K562 (cell line): ENCODE measurements at regions not wholly inside any gene's neighbourhood (a gene's known extent, or its start where the extent isn't known, plus 50 kb on each side); places are given as distances from the start of the nearest gene placed in this dataset.
A peak's percentile ranks its signal among the peaks of the same experiment; 100 is the strongest.
"Not testable (repeated sequence)": the region's sequence is repeated elsewhere in the genome, so short reads cannot be mapped to it uniquely, and the experiment has no call there.

ENCODE experiments used
- ARID1B ChIP-seq: fragments of 450-650 bp; IDR thresholded peaks from 2 replicates; pipeline ENCODE4 v1.6.1; 2016; ENCODE audit warnings: antibody characterized with exemption, mild to moderate bottlenecking, inconsistent platforms
- BCOR ChIP-seq: fragments of 450-650 bp; IDR thresholded peaks from 2 replicates; pipeline ENCODE4 v1.6.1; 2016
- CBFA2T2 ChIP-seq: fragments of 450-650 bp; conservative IDR thresholded peaks from 2 replicates; pipeline ENCODE4 v1.6.1; 2017; ENCODE audit warnings: mild to moderate bottlenecking
- CTBP1 ChIP-seq: fragments of 450-650 bp; IDR thresholded peaks from 2 replicates; pipeline ENCODE4 v1.6.1; 2016; ENCODE audit warnings: borderline replicate concordance
- EP300 ChIP-seq: IDR thresholded peaks from 2 replicates; pipeline ENCODE4 v1.6.1; 2012; ENCODE audit warnings: low read length, improper control_type of control experiment
- FOSL1 ChIP-seq: fragments of 200-800 bp; sonication (Bioruptor generic); conservative IDR thresholded peaks from 2 replicates; pipeline ENCODE4 v1.6.1; 2016; ENCODE audit warnings: missing genetic modification characterization, missing compliant biosample characterization
- FOXM1 ChIP-seq, 2 experiments: fragments of 450-650 bp in 1 of 2; sonication (generic) in 1 of 2; formaldehyde crosslinking in 1 of 2; IDR thresholded peaks; 2 replicates each; pipeline versions ENCODE4 v1.6.1 to v1.9.0; 2017 to 2022; ENCODE audit warnings: low read depth in 2 of 2, mild to moderate bottlenecking in 2 of 2, missing genetic modification reagents in 1 of 2, moderate library complexity in 1 of 2
- HMBOX1 ChIP-seq: sonication (generic); IDR thresholded peaks from 2 replicates; pipeline ENCODE4 v1.6.1; 2016
- KDM1A ChIP-seq, 2 experiments: fragments of 450-650 bp; IDR thresholded peaks; 2 replicates each; pipeline ENCODE4 v1.6.1; 2016; ENCODE audit warnings: mild to moderate bottlenecking in 2 of 2
- KLF16 ChIP-seq: IDR thresholded peaks from 2 replicates; pipeline ENCODE4 v1.6.1; 2016; ENCODE audit warnings: antibody characterized with exemption
- MAFF ChIP-seq: IDR thresholded peaks from 2 replicates; pipeline ENCODE4 v1.6.1; 2012; ENCODE audit warnings: low read length, improper control_type of control experiment
- MTA2 ChIP-seq: fragments of 450-650 bp; IDR thresholded peaks from 2 replicates; pipeline ENCODE4 v1.6.1; 2016; ENCODE audit warnings: low read depth
- NCOA1 ChIP-seq: fragments of 450-650 bp; IDR thresholded peaks from 2 replicates; pipeline ENCODE4 v1.6.1; 2016; ENCODE audit warnings: low read depth
- NCOA2 ChIP-seq, 2 experiments: fragments of 450-650 bp; IDR thresholded peaks; 2 replicates each; pipeline ENCODE4 v1.6.1; 2018; ENCODE audit warnings: mild to moderate bottlenecking in 2 of 2, moderate library complexity in 1 of 2; ENCODE audit not compliant: partially characterized antibody in 2 of 2
- SMARCA4 ChIP-seq: fragments of 450-650 bp; IDR thresholded peaks from 2 replicates; pipeline ENCODE4 v1.6.1; 2016
- SMARCC2 ChIP-seq: fragments of 450-650 bp; IDR thresholded peaks from 2 replicates; pipeline ENCODE4 v1.6.1; 2017; ENCODE audit warnings: antibody characterized with exemption, moderate library complexity, mild to moderate bottlenecking, low read depth
- SMARCE1 ChIP-seq: fragments of 450-650 bp; IDR thresholded peaks from 2 replicates; pipeline ENCODE4 v1.7.1; 2016; ENCODE audit warnings: mild to moderate bottlenecking
- SOX6 ChIP-seq: fragments of 450-650 bp; IDR thresholded peaks from 2 replicates; pipeline ENCODE4 v1.6.1; 2014; ENCODE audit warnings: mild to moderate bottlenecking
- TBL1XR1 ChIP-seq, 2 experiments: IDR thresholded peaks; 2 replicates each; pipeline ENCODE4 v1.6.1; 2012; ENCODE audit warnings: improper control_type of control experiment in 2 of 2, low read length in 2 of 2, mild to moderate bottlenecking in 1 of 2
- TRIM24 ChIP-seq, 2 experiments: fragments of 450-650 bp; IDR thresholded peaks; 2 replicates each; pipeline ENCODE4 v1.6.1; 2016
- ZBTB2 ChIP-seq: fragments of 450-650 bp; IDR thresholded peaks from 2 replicates; pipeline ENCODE4 v1.6.1; 2016; ENCODE audit warnings: antibody characterized with exemption
- ZEB2 ChIP-seq: fragments of 450-650 bp; IDR thresholded peaks from 2 replicates; pipeline ENCODE4 v1.6.1; 2016
- ZMIZ1 ChIP-seq, 2 experiments: fragments of 150-350 bp in 1 of 2; IDR thresholded peaks; 2 replicates each; pipeline ENCODE4 v1.6.1; 2012 to 2016; ENCODE audit warnings: low read depth in 2 of 2, low read length in 2 of 2, mild to moderate bottlenecking in 1 of 2, moderate library complexity in 1 of 2

- TF ChIP-seq ZMIZ1 (IDR thresholded peaks at IDR 0.05; ENCODE audit: low read depth in 2 of 2, low read length in 2 of 2): peak in 1 of 2 experiments; percentile 52; a peak in 1 of 4 replicates
- peak; percentile 91 for TF ChIP-seq CBFA2T2
- 0 out of 2 replicates have a peak, but pooled peaks have one; percentile 16 for TF ChIP-seq BCOR
- peak; percentile 65; the same call in 1 of the 2 replicates for TF ChIP-seq FOXM1 (IDR thresholded peaks at IDR 0.05; ENCODE audit: low read depth)
- not testable (repeated sequence) for TF ChIP-seq FOXM1 (CRISPR knock-in tag; IDR thresholded peaks at IDR 0.05; ENCODE audit: low read depth)
- TF ChIP-seq SMARCC2: peak; percentile 83
- peak; percentile 54; the same call in 1 of the 2 replicates for TF ChIP-seq NCOA1
- peak; percentile 31; the same call in 1 of the 2 replicates for TF ChIP-seq MAFF
- TF ChIP-seq MTA2: peak; percentile 58
- TF ChIP-seq KLF16: peak; percentile 77; the same call in 1 of the 2 replicates
- peak; percentile 31; the same call in 1 of the 2 replicates for TF ChIP-seq HMBOX1
- peak; percentile 89 for TF ChIP-seq SMARCA4
- TF ChIP-seq ZBTB2: peak; percentile 65; the same call in 1 of the 2 replicates
- peak; percentile 81 for TF ChIP-seq EP300
- TF ChIP-seq ARID1B: peak; percentile 95
- TF ChIP-seq CTBP1: peak; percentile 90
- TF ChIP-seq KDM1A (IDR thresholded peaks at IDR 0.05): peak; percentile 80 to 83; a peak in 3 of 4 replicates
- peak; percentile 87 for TF ChIP-seq ZEB2
- TF ChIP-seq NCOA2 (IDR thresholded peaks at IDR 0.05; ENCODE audit: partially characterized antibody in 2 of 2): peak in 1 of 2 experiments; percentile 20
- TF ChIP-seq SMARCE1: peak; percentile 86
- peak in 1 of 2 experiments; percentile 58; a peak in 1 of 4 replicates for TF ChIP-seq TBL1XR1 (IDR thresholded peaks at IDR 0.05; ENCODE audit: low read length in 2 of 2)
- TF ChIP-seq FOSL1 (tag): peak; percentile 79
- peak; percentile 85 to 89 for TF ChIP-seq TRIM24 (IDR thresholded peaks at IDR 0.05)
- peak; percentile 41 for TF ChIP-seq SOX6
Observed at GRCh38 chr17:22227699-22228553, 535.6 kb downstream of the KCNJ18 start (continued).
